ENCODE measurements at regions not wholly inside any gene's neighbourhood (a gene's known extent, or its start where the extent isn't known, plus 50 kb on each side); places are given as distances from the start of the nearest gene placed in this dataset.

GRCh38 chr7:33714208-33714607 is 191.1 kb upstream of the BMPER start:
- TF ChIP-seq POLR2A (IDR thresholded peaks at IDR 0.05; ENCODE audit: extremely low read depth, insufficient read length), result no peak
- TF ChIP-seq CTCF (IDR thresholded peaks at IDR 0.05; ENCODE audit: low read depth, low read length), result no peak
- TF ChIP-seq MAX (IDR thresholded peaks at IDR 0.05; ENCODE audit: low read depth, low read length), result no peak
- TF ChIP-seq MYC (IDR thresholded peaks at IDR 0.05; ENCODE audit: low read depth, low read length), result no peak

All from NB4 (cell line).